ENCODE measurements at regions not wholly inside any gene's neighbourhood (a gene's known extent, or its start where the extent isn't known, plus 50 kb on each side); places are given as distances from the start of the nearest gene placed in this dataset.

- TF ChIP-seq CUX1 (CRISPR knock-in tag; IDR thresholded peaks at IDR 0.05) (no peak), ZNF583 (CRISPR knock-in tag; IDR thresholded peaks at IDR 0.05) (no peak), NFRKB (IDR thresholded peaks at IDR 0.05; ENCODE audit: low read depth) (no peak), MTA3 (IDR thresholded peaks at IDR 0.05; ENCODE audit: borderline replicate concordance) (no peak)
Observed at GRCh38 chr4:173930329-173930967, 353.0 kb downstream of the FBXO8 start (continued).

DNA sequence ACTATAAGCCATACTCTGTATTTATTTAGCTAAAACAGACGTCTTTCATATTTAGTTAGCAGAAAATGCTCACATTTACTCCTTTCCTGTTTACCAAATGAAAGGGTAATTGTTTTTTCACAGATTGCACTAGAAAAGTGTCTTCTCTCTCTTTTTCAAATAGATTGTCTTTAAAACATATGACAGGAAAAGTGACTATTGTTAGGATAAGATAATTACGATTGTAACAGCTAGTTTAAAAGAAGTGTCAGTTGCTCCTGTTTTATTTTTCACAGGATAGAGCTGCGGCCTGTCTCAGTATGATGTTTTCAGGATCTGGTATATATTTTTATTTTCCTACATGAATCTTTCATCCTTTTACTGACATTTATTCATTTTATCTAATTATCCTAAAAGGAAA lies 353.5 kb downstream of the FBXO8 start:
- no peak for DNase-seq (ENCODE audit: extremely low read depth in 1 of 4, low spot score in 3 of 4)
- Histone ChIP-seq H3K36me3 (ENCODE audit: control insufficient read depth, insufficient read depth, low read length) (no peaks in the 10 kb centered on the region), H2AFZ (ENCODE audit: low read depth, low read length) (no peak overlapping the region), H3K4me1 (replicated peaks in 1 of 2; ENCODE audit: control insufficient read depth in 2 of 2, insufficient read depth in 2 of 2, low read length in 2 of 2) (no peaks in the 10 kb centered on the region), H3K27ac (ENCODE audit: extremely low read depth, low read depth, low read length) (no peak overlapping the region), H3K4me3 (no peak overlapping the region), H3K9ac (ENCODE audit: insufficient read depth in 1 of 2, low read depth in 2 of 2, low read length in 2 of 2) (no peak overlapping the region), H3K4me2 (ENCODE audit: insufficient read depth, low read length) (no peak overlapping the region), H4K20me1 (replicated peaks; ENCODE audit: control insufficient read depth, insufficient read depth, low read length) (no peaks in the 10 kb centered on the region), H3K9me3 (replicated peaks; ENCODE audit: control insufficient read depth, insufficient read depth, low read depth, low read length) (no peaks in the 10 kb centered on the region), H3K9me1 (ENCODE audit: control insufficient read depth, insufficient read depth, low read length) (no peaks in the 10 kb centered on the region), H3K27me3 (ENCODE audit: control insufficient read depth in 2 of 2, insufficient read depth in 2 of 2, low read length in 2 of 2) (no peaks in the 10 kb centered on the region), H3K79me2 (ENCODE audit: control insufficient read depth, insufficient read depth, low read length) (no peaks in the 10 kb centered on the region)
- ATAC-seq = no peak
- CTCF ChIA-PET (ENCODE audit: low intra/inter-chr PET ratio) = no interaction called here
- intact Hi-C loops (cut with micrococcal nuclease) (no loop called here), in situ Hi-C loops (cut with MboI) (no loop called here)
- no TSS peak for BruUV-seq (replicated peaks)
- 9% methylated on average over 3 of the region's 3 CpGs for WGBS (ENCODE audit: insufficient coverage, low coverage, missing lambda C conversion rate)
- POLR2A ChIA-PET = interaction anchor here (0.7 to 1.7 kb wide), 2 partner anchors 9 to 17 kb away, joined by 3 to 5 read pairs; no protein-coding TSS in a partner anchor
- no peak for FAIRE-seq
- TF ChIP-seq NCOA2 (IDR thresholded peaks at IDR 0.05; ENCODE audit: partially characterized antibody in 2 of 2) = no peak
- TF ChIP-seq ZNF707 (CRISPR knock-in tag; conservative IDR thresholded peaks at IDR 0.05) = no peak
- no peak for TF ChIP-seq STAT5B (CRISPR knock-in tag; IDR thresholded peaks at IDR 0.05)
- TF ChIP-seq RHOXF2B (CRISPR knock-in tag; conservative IDR thresholded peaks at IDR 0.05) = no peak

Measured in K562 (cell line).